HG02798 (cell line): ENCODE measurements at regions not wholly inside any gene's neighbourhood (a gene's known extent, or its start where the extent isn't known, plus 50 kb on each side); places are given as distances from the start of the nearest gene placed in this dataset.

Experiments used
- ATAC-seq: cut with Tn5 transposase; IDR thresholded peaks from one replicate; pipeline ENCODE4 v1.9.1; 2021; ENCODE audit warnings: mild to moderate bottlenecking; ENCODE audit not compliant: unreplicated experiment, poor library complexity

DNA sequence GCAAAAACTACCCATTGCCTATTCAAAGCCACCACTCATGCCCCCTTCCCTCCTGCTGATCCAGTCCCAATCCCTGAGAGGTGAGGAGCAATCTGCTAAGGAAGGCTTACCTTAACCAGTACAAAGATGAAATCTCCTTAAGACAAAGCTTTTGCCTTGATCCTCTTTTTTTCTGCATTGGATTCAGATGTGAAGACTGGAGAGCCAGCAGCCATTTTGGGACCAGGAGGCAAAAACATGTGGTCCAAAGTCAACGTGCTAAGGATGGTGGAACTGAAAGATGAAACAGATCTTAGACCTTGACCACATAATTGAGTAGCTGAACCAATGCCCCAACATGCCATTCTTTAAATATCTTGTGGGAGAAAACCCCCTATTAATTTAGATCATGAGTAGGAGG, 171.4 kb downstream of the IRX5 start:
- ATAC-seq: no peak

DNA sequence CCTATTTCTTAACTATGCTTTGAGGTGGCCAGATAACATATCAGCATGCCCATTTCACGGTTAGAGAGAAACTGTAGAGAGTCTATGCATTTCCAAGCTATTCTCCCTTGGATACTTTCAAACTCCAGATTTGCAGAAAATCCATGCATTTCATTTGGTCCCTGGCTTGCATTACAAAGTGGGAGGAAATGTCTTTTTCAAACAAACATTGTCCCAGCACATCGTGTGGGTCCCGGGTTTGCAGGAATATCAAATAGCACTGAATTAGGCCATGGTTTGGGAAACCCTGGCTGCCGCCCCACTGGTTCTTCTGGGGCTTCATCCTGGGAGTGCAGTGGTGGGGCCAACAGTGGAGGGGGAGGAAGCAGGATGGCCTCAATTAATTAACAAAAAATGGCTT, 171.9 kb downstream of the IRX5 start:
- no peak for ATAC-seq

DNA sequence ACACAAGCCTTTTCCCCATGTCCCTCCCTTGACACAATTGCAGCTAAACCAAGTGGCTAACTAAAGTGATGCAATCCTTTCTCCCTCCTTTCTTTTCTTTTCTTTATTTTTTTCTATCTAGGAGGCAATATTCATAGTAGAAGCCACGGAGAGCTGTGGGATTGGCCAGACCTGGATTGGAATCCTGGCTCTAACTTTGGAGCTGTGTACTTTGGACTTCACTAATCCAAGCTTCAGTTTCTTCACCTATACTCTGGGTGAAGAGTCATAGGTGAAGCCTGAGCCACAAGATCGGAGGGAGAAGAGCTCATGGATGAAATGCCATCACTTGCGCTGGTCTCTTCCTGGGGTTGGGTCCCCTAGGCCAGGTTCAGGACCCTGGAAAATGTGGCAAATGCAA, 177.2 kb downstream of the IRX5 start:
- ATAC-seq: no peak

DNA sequence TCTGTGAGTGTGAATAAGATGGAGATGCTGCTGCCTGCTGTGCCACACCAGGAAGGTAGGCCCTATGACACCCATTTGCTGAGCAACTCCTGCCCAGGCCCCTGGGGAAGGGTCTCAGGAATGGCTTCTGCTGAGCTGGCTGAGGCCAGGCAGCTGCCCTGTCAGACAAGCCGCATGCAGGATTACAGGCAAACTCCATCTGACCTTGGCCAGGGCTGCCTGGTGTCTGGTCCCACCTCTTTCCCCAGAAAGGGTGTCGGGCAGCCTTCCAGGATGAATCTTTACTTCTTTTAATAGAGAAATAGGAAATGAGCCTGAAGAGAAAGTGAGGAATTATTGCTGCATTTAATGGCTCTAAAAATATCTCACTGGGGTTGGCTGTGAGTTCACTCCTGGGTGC, 182.5 kb downstream of the IRX5 start:
- ATAC-seq: no peak

DNA sequence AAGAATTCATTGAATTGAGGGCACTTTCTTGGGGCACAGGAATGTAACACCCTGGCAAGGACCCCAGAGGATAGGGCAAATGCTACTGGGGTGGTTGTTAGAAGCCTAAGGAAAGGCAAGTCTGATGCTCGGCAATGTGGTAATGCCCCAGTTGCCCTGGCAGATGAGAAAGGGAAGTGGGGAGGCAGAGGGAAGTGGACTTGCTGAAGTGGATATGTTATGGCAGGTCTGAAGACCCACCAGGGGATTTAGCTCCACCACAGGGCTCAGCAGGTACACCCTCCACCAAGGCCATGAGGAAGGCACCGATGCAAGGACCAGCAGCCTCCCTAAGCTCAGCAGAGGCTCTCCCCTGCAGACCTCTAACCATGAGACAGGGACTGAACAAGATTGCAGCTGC, 184.8 kb downstream of the IRX5 start:
- no peak for ATAC-seq

DNA sequence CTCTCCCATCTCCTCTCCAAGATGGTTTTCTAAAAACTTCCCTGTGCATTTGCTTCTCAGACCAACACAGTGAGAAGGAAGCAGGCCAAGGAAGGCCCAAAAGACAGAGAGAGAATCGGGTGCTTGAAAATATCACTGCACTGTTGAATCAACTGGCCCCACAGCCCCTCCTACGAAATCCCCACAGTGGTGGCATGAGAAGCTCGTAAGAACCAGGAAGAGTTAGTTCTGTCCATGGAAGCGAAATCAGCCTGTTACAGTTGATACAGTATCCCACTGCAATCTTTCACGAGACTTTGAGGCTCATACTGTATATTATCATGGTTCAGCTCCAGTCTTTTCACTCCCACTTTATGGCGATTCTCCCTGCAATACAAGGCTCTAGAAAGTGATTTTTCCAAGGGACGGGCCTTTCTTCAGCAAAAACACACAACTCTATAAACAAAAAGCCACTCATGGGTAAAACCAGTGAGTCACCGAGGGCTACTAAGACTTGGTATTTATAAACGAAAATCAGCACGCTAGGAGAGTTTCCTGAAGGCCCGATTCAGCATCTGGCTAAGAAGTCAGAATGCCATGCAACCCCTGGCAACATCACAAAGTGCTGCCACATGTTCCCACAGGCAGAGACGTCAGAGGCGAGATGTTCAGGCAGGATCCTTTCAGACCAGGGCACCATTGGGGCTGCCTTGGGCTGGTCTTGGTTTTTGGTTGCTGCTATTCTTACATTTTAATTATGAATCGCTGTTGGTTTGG, 185.7 kb downstream of the IRX5 start:
- no peak for ATAC-seq

DNA sequence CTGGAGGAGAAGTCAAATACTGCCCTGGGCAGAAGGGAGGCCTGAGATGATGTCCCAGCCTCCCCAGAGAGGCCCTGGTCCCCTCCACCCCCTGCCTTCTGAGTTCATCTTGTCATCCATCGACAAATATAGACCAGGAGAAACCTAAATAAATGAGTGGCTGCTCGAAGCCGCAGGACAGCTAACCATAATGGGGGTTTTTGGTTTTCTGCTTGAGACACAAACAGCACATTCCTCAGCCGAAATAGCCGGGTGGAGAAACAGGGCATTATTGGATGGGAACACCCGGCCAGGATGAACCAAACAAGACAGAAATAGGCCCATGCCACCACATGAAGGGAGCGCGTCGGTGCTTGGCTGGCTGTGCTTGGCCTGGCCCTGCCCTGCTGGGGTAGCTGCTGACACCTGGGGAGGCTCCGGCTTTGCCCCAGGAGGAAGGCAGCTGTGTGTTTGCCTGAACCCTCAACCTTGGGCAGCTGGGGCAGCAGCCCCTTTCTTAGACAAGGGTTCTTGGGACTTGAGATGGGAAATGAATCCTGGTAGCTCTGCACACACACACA, 188.1 kb downstream of the IRX5 start:
- no peak for ATAC-seq

DNA sequence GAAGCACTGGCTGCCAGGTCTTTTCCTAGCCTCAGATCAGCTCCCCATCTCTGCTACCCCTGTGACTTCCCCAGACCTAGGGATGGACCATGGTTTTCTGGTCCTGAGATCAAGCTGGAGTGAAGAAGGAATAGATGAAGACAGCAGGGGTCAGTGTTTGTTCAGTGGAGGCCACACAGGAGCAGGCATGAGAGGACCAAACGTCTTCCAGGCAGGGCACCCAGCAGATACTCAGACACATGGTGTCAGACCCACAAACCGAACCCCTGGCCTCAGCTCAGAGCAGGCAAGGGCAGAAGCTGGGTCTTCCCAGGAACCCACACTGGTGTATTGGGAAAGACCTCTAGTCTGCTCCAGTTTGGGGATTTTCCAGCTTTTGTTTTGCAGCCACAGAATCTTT, 189.7 kb downstream of the IRX5 start:
- ATAC-seq: no peak

DNA sequence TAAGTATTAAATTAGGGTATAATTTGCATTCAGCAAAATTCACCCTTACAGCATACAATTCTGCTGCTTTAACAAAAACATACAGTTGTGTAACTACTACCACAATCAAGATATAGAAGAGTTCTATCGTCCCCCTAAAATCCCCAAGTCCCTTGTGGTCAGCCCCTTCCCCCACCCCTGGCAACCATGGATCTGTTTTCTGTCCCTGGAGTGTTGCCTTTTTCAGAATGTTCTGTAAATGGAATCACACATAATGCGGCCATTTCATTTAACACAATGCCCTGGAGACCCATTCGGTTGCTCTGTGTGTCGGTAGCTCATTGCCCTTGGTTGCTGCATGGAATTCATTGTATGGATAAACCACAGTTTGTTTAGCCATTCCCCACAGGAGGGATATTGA, 190.2 kb downstream of the IRX5 start:
- ATAC-seq: no peak

DNA sequence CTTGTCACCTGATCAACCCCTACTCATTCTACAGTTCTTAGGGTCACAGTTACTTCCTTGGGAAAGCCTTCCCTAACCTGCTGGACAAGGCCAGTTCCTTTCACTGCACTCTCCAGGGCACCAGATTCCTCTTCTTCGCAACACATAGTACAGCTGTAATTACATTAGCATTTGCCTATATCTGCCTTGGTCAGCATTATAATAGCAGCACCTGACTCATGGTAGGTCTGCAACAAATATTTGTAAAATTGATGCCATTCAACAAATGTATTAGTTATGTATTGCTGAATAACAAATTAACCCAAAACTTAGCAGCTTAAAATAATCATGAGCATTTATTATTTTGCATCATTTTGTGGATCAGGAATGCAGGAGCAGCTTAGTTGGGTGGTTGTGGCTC, 193.0 kb downstream of the IRX5 start:
- ATAC-seq: no peak

DNA sequence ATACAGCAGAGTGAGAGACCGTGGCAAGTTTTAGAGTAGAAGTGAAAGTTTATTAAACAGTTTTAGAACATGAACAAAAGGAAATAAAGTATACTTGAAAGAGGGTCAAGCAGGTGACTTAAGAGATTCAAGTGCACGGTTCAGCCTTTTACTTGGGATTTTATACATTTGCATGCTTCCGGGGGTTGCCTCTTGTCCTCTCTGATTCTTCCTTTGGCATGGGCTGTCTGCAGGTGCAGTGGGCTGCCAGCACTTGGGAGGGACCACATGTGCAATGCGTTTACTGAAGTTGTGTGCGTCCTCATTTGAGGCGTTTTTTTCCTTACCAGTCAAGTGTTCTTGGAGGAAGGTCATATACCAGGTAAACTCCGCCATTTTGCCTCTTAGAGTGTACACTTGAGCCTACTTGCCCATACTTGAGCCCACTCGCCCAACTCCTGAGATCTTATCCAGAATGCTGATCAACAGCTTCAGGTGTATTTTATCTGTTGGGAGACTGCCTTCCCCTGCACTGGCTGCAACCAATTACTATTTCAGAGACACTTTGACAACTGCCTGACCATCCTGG, 195.2 kb downstream of the IRX5 start:
- no peak for ATAC-seq

DNA sequence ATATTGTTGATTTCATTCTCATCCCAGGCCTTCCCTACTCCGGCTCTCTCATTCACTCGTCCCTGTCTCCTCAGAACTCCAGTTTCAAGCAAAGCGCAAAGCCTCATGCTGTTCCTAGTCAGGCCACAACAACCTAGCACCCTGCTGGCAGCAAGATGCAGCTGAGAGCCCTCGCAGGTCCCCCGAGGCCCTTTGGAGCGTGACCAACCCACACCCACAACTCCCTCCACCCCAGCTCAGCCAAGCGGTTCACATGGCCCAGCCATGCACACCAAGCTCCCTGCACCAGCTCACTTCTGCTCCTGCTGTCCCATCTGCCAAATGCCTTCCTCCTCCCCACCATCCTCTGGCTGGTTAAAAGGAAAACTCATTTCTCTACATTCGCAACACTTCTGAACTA, 195.8 kb downstream of the IRX5 start:
- ATAC-seq: no peak

DNA sequence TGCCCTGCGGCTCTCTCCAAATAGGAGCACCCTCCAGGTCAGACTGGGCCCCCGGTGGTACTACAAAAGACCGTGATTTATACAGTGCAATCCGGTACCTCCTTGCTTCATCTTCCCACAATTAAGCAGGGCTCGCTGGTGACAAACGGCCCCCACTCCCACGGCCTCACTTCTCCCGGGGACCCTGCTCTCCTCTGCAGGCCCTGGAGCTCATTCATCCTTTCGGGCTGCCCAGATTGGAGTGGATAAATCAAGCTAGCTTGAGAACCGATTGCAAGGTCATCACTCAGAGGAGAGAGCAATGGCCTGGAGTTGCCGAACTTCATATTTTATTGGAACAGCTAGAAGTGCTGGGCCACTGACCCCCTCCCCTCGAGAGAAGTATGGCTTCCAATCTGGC, 193.5 kb upstream of the IRX6 start:
- ATAC-seq: no peak

DNA sequence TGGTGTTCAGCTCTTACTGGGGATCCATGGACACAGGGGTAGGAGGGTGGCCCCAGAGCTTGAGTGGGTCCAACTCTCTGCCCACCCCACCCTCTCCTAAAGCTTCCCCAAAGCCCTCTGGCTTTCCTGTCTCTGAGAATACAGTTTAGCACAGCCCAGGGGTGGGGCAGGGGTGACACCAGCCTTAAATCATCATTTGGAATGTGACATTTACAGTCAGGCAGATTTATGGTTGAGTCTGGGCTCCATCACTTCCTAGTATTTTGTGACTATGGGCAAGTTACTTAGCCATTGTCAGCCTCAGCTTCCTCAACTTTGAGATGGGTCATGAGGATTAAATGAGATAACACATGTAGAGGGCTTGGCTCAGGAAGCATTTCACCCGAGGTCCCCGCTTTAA, 193.1 kb upstream of the IRX6 start:
- no peak for ATAC-seq

DNA sequence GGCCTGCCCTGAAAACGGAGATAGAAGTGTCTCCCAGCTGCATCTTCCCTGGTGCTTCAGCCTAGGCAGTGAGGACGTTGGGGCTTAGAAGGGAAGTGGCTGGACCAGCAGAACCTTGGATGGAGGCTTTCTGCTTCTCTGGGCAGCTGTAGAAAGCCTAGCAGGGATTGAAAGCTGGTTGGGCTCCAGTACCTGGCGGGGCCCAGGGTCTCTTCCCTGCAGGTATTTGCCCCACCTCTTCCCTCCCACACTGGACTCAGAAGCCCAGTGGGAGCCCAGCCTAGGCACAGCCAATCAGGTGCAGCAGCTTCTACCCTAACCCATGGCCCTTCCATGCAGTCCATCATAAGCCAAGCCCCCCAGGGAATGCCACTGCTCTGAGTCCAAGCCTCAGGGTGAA, 190.3 kb upstream of the IRX6 start:
- no peak for ATAC-seq

DNA sequence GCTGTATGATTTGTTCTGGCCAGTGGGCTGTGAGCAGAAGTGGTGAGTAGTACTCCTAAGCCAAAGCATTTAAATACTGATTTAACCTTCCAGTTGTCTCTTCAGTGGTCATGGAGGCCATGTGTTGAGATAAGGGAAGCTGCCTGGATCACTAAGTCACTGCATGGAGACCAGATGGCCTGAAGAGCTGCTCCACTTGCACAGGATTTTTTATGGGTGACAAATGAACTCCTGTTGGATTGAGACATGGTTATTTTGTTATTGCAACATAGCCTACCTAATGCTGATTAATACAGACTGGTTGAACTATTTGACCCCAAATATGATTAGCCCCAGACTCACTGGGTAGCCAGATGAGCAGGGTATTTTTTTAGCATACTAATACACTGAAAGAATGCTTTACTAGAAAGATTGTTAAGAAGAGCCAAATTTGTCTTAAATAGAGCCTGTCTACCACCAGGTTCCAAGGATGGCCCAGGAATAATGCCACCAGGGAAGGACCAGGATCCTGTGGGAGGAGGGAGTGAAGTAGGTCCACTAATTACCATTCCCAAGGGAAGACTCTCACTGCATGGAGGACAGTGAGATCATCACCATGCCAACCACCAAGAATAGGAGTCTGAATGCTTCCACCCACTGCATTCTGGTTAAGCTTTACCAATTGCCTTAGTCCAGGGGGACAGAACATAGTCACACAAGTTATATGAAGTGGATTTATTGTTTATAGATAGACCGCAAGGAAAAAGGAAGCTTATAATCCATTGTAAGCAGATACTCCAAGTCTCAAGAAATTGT, 187.4 kb upstream of the IRX6 start:
- no peak for ATAC-seq

DNA sequence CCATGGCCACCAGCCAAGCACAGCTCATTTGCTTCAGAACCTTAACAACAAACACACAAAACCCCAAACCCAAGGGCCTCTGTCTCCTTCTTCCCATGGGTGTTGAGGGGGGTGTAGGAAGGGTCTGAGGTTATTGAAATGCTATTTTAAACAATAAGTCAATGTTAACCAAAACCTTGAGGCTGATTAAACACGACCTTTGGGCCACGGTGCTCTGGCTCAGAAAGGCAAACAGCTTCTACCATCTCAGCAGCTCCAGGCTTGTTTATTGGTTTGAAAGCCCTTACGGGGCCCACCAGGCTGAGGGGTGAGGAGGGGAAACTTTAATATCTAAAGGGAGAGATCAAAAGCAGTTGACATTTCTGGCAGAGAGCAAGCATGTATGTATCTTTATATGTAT, 185.7 kb upstream of the IRX6 start:
- ATAC-seq: no peak

DNA sequence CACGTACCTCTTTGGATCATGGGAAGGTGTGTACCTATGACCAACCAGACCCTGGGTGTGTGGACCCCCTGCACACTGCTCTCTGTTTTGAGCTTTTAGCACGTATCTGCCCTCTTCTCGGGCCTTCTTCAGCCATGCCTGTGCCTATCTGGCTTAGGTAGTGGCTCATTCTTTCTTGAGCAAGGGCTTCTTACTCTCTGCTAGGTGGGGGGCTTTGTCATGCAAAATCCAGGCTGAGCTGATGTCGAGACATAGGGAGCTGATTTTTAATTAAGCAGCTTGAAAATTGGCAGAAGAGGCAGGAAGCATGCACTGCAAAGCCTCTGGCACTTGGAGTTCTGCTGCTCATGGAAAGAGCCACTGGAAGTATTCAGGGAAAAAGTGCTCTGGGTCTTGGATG, 181.6 kb upstream of the IRX6 start:
- ATAC-seq: no peak

DNA sequence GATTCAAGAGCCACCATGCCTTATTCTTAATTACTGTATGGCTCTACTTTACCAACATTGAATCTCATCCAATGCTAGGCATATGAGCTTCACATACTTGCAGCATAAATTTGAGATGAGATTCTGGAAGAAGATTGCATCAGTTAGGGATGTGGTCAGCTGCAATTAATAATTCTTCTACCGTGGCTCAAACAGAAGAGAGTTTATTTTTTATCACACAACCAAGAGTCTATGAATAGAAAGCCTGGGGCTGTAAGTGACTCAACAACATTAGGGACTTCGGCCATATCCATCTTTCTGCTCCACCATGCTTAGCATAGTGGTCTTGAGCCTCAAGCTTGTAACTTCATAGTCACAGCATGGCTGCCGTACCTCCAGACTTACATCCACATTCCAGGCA, 179.4 kb upstream of the IRX6 start:
- no peak for ATAC-seq

DNA sequence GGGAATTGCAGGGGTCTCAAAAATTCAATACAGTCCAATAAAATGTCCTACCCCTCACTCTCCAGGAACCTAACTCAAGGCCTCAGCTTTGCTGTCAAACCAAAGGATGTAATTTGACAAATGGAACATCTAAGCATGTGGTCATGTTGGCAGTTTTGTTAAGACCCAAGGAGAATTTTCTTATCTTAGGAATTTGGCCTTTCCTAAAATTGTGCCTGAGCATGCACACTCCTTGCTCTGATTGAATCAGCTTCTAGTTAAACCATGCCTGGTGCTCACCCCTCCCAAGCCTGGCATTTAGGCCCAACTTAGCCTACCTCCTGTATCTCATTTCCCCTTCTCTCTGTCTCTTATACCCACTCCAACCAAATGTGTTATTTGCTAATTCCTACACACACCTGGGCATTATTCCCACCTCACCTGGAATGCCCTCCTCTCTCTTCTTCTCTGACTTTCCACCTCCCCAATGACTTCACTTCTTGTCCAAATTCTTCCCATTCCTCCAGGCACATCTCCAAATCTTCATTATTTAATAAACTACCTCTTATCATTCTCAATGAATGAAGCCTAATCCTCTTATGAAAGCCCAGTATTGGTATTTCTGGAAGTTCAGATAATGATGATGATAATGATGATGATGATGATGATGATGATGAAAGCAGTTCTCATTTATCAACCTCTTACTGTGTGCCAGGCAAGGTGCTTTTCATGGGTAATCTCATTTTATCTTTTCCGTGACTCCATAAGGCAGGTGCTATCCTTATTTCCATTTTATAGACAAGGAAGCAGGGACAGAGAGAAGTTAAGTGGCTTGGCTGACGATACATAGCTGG, 178.0 kb upstream of the IRX6 start:
- no peak for ATAC-seq

DNA sequence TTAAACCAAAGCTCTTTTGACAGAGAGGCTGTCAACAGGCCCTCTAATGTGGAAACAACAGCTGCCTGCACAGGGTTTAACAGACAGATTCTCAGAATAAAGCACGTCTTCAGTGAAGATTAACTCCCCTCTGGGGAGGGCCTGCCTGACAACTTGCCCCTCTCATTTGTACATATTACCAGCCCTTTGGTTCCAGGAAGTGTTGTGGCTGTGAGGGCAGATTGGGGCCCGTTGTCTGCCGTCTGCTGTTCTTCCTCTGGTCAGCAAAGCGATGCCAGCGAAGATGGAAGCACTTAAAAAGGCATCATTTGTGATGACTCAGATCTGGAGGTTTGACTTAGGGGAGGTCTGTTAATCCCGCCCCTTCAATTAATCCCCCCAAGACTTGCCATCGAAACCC, 177.0 kb upstream of the IRX6 start:
- no peak for ATAC-seq
